ACC112 (cell line): ENCODE measurements at regions not wholly inside any gene's neighbourhood (a gene's known extent, or its start where the extent isn't known, plus 50 kb on each side); places are given as distances from the start of the nearest gene placed in this dataset.

Experiments used
- H2AFZ ChIP-seq: fragments of 200-600 bp; sonication (generic); one replicate; pipeline ENCODE4 v1.6.0; 2017; ENCODE audit warnings: antibody characterized with exemption, low read length; ENCODE audit not compliant: unreplicated experiment
- H3K27ac ChIP-seq: fragments of 200-600 bp; sonication (generic); 2 replicates; pipeline ENCODE4 v1.5.1; 2014; ENCODE audit warnings: low read depth, mild to moderate bottlenecking, antibody characterized with exemption, low read length, moderate library complexity
- H3K27me3 ChIP-seq: fragments of 200-600 bp; sonication (generic); 2 replicates; pipeline ENCODE4 v1.6.1; 2014; ENCODE audit warnings: mild to moderate bottlenecking, antibody characterized with exemption, low read length, moderate library complexity, mixed read lengths; ENCODE audit not compliant: insufficient read depth
- H3K36me3 ChIP-seq: fragments of 200-600 bp; sonication (generic); 2 replicates; pipeline ENCODE4 v1.6.1; 2016; ENCODE audit warnings: mild to moderate bottlenecking, antibody characterized with exemption, low read length, moderate library complexity, mixed read lengths; ENCODE audit not compliant: insufficient read depth
- H3K4me1 ChIP-seq: fragments of 200-600 bp; sonication (generic); one replicate; pipeline ENCODE4 v1.6.1; 2016; ENCODE audit warnings: low read length, mixed read lengths; ENCODE audit not compliant: insufficient read depth, unreplicated experiment, control insufficient read depth
- H3K4me3 ChIP-seq: fragments of 200-600 bp; sonication (generic); 2 replicates; pipeline ENCODE4 v1.5.1; 2014; ENCODE audit warnings: mild to moderate bottlenecking, low read depth, low read length
- H3K79me2 ChIP-seq: fragments of 200-600 bp; sonication (generic); one replicate; pipeline ENCODE4 v1.6.0; 2016; ENCODE audit warnings: low read length; ENCODE audit not compliant: control insufficient read depth, unreplicated experiment, insufficient read depth

DNA sequence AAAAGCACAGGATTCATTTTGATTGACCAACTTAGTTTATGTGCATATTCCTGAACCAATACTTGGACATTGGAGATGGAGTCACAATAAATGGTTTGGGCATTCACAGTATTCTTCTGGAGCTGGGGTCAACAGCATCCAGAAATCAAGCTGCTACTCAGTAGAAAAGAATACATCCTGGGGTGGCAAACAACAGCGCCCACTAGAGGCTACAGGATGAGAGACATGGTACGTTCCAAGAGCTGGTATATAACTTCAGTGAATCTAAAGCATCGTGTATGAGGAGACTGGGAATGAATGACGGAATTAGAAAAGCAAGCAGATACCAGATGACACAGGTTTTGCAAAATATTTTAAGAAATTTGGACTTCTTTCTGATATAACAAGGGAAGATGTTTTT is 142.9 kb upstream of the FIGN start:
- H3K27ac ChIP-seq, result no peak overlapping the region
- H3K27me3 ChIP-seq, result no peaks in the 10 kb centered on the region
- no peaks in the 10 kb centered on the region for H3K36me3 ChIP-seq
- H3K4me3 ChIP-seq, result no peak overlapping the region
- H3K4me1 ChIP-seq, result peaks cover 9% of the 10 kb centered on the region
- H2AFZ ChIP-seq, result no peak overlapping the region
- no peaks in the 10 kb centered on the region for H3K79me2 ChIP-seq

- peak overlapping the region; percentile 57 for H3K27ac ChIP-seq
- H3K36me3 ChIP-seq, result no peaks in the 10 kb centered on the region
- peak overlapping the region; percentile 53 for H2AFZ ChIP-seq
- H3K79me2 ChIP-seq, result no peaks in the 10 kb centered on the region
- peak overlapping the region; percentile 70 for H3K4me3 ChIP-seq
- H3K27me3 ChIP-seq, result no peaks in the 10 kb centered on the region
- peaks cover 9% of the 10 kb centered on the region for H3K4me1 ChIP-seq
Measured at GRCh38 chr2:163877316-163877715, 141.5 kb upstream of the FIGN start.

DNA sequence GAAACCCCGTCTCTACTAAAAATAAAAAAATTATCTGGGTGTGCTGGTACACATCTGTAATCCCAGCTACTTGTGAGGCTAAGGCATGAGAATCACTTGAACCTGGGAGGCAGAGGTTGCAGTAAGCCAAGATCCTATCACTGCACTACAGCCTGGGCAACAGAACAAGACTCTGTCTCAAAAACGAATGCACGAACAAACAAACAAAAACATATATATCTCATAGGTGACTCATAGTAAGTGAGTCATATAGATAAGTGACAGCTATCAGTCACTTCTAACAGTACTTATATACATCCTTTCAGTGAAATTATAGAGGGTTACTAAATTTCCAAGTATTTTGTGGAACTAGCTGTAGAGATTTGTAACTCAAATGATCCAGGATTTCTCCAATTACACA is 127.3 kb upstream of the FIGN start:
- Histone ChIP-seq H2AFZ (no peak overlapping the region), H3K79me2 (no peaks in the 10 kb centered on the region), H3K36me3 (no peaks in the 10 kb centered on the region), H3K4me1 (no peaks in the 10 kb centered on the region), H3K27me3 (no peaks in the 10 kb centered on the region), H3K27ac (no peak overlapping the region), H3K4me3 (no peak overlapping the region)

GRCh38 chr2:163859951-163860350 is 124.1 kb upstream of the FIGN start:
- no peak overlapping the region for H3K27ac ChIP-seq
- H3K4me3 ChIP-seq, result peak overlapping the region; percentile 31; the same call in 1 of the 2 replicates
- H3K36me3 ChIP-seq, result no peaks in the 10 kb centered on the region
- no peaks in the 10 kb centered on the region for H3K79me2 ChIP-seq
- peaks cover 9% of the 10 kb centered on the region for H3K4me1 ChIP-seq
- H2AFZ ChIP-seq, result peak overlapping the region; percentile 81
- H3K27me3 ChIP-seq, result no peaks in the 10 kb centered on the region

DNA sequence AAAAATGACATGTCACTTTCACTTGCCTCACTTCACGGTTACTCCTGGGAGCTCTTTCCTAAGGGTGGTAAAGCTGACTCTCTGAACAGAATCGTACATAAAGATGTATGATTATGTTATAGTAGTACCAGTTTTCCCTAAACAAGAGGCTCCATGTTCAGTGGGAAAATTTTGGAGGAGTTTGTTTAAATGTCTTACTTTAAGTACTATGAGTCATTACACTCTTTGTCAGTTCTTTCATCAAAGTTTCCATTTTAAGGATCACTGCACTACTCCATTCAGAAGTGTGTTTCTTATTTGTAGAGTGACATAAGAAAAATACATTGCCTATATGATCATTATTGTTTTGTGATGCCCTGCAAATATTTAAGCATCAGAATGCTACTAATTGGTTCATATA is 121.1 kb upstream of the FIGN start:
- Histone ChIP-seq H3K79me2 (no peaks in the 10 kb centered on the region), H3K4me1 (peaks cover 9% of the 10 kb centered on the region), H3K36me3 (no peaks in the 10 kb centered on the region), H3K27ac (no peak overlapping the region), H3K27me3 (no peaks in the 10 kb centered on the region), H3K4me3 (no peak overlapping the region), H2AFZ (peak overlapping the region; percentile 47)

DNA sequence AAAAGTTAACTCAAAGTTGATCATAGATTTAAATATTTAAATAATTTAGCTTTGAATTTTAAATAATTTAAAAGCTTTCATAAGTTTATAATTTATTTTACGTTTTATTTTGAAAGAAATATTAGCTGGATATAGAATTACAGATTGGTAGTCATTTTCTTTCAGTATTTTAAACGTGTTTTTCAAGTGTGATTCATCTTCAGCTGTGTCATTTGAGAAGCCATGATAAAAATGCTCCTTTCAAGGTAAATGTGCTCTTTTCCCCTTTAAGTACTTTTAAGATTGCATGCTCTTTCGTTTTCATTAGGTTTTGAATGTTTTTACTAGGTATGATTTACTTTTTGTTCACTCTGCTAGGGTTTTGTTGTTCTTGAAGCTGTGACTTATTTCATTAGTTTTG is 116.8 kb upstream of the FIGN start:
- Histone ChIP-seq H3K79me2 (no peaks in the 10 kb centered on the region), H2AFZ (peak overlapping the region; percentile 75)

DNA sequence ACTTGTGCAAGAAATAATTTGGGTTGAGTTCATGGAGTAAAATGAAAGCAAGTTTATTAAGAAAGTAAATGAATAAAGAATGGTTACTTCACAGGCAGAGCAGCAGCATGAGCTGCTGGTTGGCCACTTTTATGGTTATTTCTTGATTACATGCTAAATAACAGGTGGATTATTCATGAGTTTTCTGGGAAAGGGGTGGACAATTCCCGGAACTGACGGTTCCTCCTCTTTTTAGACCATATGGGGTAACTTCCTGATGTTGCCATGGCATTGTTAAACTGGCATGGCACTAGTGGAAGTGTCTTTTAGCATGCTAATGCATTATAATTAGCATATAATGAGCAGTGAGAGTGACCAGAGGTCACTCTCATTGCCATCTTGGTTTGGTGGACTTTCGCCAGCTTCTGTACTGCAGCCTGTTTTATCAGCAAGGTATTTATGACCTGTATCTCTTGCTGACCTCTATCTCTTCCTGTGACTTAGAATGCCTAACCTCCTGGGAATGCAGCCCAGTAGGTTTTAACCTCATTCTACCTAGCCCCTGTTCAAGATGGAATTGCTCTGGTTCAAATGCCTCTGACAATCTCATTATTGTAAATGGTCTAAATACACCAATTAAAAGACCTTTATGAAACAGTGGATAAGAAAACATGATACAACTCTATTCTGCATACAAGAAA is 114.1 kb upstream of the FIGN start:
- Histone ChIP-seq H3K79me2 (no peaks in the 10 kb centered on the region), H3K4me3 (no peak overlapping the region), H2AFZ (no peak overlapping the region), H3K27me3 (no peaks in the 10 kb centered on the region), H3K4me1 (no peaks in the 10 kb centered on the region), H3K27ac (no peak overlapping the region), H3K36me3 (no peaks in the 10 kb centered on the region)

More for the DNA sequence above, 116.8 kb upstream of the FIGN start:
- H3K4me1 ChIP-seq, result peaks cover 9% of the 10 kb centered on the region
- no peak overlapping the region for H3K4me3 ChIP-seq
- no peaks in the 10 kb centered on the region for H3K36me3 ChIP-seq
- H3K27me3 ChIP-seq, result no peaks in the 10 kb centered on the region
- no peak overlapping the region for H3K27ac ChIP-seq

DNA sequence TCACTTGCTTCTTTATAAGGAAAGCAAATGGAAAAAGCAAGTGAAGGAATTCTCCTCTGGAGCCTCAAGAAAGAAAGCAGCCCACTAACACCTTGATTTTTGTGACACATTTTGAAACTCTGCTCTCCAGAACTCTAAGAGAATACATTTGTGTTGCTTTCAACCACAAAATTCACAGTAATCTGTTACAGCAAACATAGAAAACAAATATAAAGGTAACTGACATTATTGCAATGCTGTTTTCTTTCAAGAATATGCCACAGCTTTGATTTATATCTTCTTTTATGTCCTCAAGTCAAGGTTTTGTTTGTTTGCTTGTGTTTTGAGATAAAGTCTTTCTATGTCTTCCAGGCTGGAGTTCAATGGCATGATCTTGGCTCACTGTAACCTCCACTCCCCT is 103.1 kb upstream of the FIGN start:
- H3K4me1 ChIP-seq, result no peaks in the 10 kb centered on the region
- H3K36me3 ChIP-seq, result no peaks in the 10 kb centered on the region
- H3K79me2 ChIP-seq, result no peaks in the 10 kb centered on the region
- peak overlapping the region; percentile 15 for H2AFZ ChIP-seq
- H3K27ac ChIP-seq, result no peak overlapping the region
- H3K4me3 ChIP-seq, result no peak overlapping the region
- H3K27me3 ChIP-seq, result no peaks in the 10 kb centered on the region

GRCh38 chr2:163836167-163836566 is 100.4 kb upstream of the FIGN start:
- Histone ChIP-seq H3K4me1 (no peaks in the 10 kb centered on the region), H2AFZ (no peak overlapping the region)

DNA sequence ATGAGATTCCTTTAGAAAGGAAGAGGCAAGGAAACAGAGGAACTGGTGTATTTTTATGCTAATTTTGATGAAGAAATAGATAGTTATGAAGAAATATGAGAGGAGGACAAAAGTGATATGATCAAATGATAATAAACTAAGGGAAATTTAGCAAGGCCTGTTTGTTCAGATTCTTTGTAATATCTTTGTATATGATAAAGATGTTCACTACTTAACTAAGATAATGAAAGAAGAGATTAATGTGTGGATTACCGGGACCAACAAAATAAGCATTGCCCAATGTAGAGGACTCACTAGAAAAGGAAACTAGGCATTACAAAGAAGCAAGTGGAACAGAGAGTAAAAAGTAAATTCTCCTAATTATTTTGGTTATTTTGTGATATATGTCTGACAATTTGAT is 99.0 kb upstream of the FIGN start:
- Histone ChIP-seq H3K4me1 (no peaks in the 10 kb centered on the region), H3K27me3 (no peaks in the 10 kb centered on the region), H2AFZ (no peak overlapping the region), H3K36me3 (no peaks in the 10 kb centered on the region), H3K27ac (no peak overlapping the region), H3K4me3 (no peak overlapping the region), H3K79me2 (no peaks in the 10 kb centered on the region)

More at GRCh38 chr2:163836167-163836566, 100.4 kb upstream of the FIGN start:
- Histone ChIP-seq H3K27ac (no peak overlapping the region), H3K27me3 (no peaks in the 10 kb centered on the region), H3K79me2 (no peaks in the 10 kb centered on the region), H3K4me3 (no peak overlapping the region), H3K36me3 (no peaks in the 10 kb centered on the region)

DNA sequence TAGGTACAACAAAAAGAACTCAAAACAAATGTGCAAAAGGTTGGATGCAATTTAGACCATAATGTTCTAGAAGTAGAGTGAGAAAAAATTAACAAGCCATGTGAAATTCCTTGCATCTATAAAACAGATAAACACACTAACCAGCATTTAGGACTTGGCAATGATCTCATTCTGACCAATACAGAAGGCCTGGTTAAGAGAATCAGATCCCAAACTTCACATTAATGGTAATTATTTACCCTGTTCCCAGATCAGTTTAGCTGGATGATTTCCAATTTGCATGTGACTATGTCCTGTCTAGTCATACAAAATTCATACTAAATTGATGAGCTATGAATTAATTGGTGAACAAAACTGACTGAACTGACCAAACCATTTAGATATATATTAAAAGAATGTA is 98.4 kb upstream of the FIGN start:
- Histone ChIP-seq H3K27ac (no peak overlapping the region), H2AFZ (no peak overlapping the region), H3K27me3 (no peaks in the 10 kb centered on the region), H3K4me3 (no peak overlapping the region), H3K36me3 (no peaks in the 10 kb centered on the region), H3K79me2 (no peaks in the 10 kb centered on the region), H3K4me1 (no peaks in the 10 kb centered on the region)
